ENCODE measurements at regions not wholly inside any gene's neighbourhood (a gene's known extent, or its start where the extent isn't known, plus 50 kb on each side); places are given as distances from the start of the nearest gene placed in this dataset.

- H3K4me1 ChIP-seq (ENCODE audit: control insufficient read depth in 1 of 2, insufficient read depth in 2 of 2, low read length in 2 of 2), result peaks cover 12 to 24% of the 10 kb centered on the region in 2 donors
- intact Hi-C loops (cut with micrococcal nuclease), result no loop called here
- no peak overlapping the region for H3K4me3 Mint-ChIP-seq
- no peak overlapping the region for H2AFZ ChIP-seq (ENCODE audit: insufficient read depth, low read depth, low read length, poor library complexity, severe bottlenecking)
- no peaks in the 10 kb centered on the region for H3K9me3 Mint-ChIP-seq
- H3K36me3 Mint-ChIP-seq, result no peaks in the 10 kb centered on the region
- H3K79me2 ChIP-seq (ENCODE audit: insufficient read depth, low read length), result no peaks in the 10 kb centered on the region
- peaks cover 0 to 6% (median 5%) of the 10 kb centered on the region in 3 donors for H3K27me3 Mint-ChIP-seq (ENCODE audit: low read depth in 3 of 3)
- no peak overlapping the region for H3K27ac ChIP-seq (ENCODE audit: low read depth in 1 of 2, low read length in 2 of 2)
- peaks cover 25% of the 10 kb centered on the region for H3K4me1 Mint-ChIP-seq
- no peak for DNase-seq
- H3K9me3 ChIP-seq (replicated peaks in 1 of 2; ENCODE audit: control insufficient read depth in 1 of 2, insufficient read depth in 1 of 2, low read length in 2 of 2), result no peaks in the 10 kb centered on the region
- H4K20me1 ChIP-seq (ENCODE audit: insufficient read depth, low read length), result no peaks in the 10 kb centered on the region
- H3K4me3 ChIP-seq (replicated peaks in 1 of 3; ENCODE audit: low read depth in 2 of 3, low read length in 3 of 3), result no peak overlapping the region
- TF ChIP-seq CTCF (IDR thresholded peaks at IDR 0.05), result no peak
- no peak overlapping the region for H3K27ac Mint-ChIP-seq
- no peak overlapping the region for H3K4me2 ChIP-seq (replicated peaks; ENCODE audit: extremely low read depth, low read length, poor library complexity, severe bottlenecking)
- no peak overlapping the region for H3K9ac ChIP-seq (ENCODE audit: insufficient read depth, low read length, poor library complexity, severe bottlenecking)
- no peaks in the 10 kb centered on the region for H3K27me3 ChIP-seq (ENCODE audit: control insufficient read depth in 2 of 2, insufficient read depth in 2 of 2, low read length in 2 of 2)
- no peaks in the 10 kb centered on the region for H3K36me3 ChIP-seq (replicated peaks in 1 of 2; ENCODE audit: control insufficient read depth in 1 of 2, insufficient read depth in 2 of 2, low read length in 2 of 2)
Measured at GRCh38 chr15:38861108-38861507, 296.5 kb upstream of the RASGRP1 start.

- Histone ChIP-seq H3K4me1 (ENCODE audit: control insufficient read depth in 1 of 2, insufficient read depth in 2 of 2, low read length in 2 of 2) (peaks cover 12 to 24% of the 10 kb centered on the region in 2 donors), H3K27ac (ENCODE audit: low read depth in 1 of 2, low read length in 2 of 2) (no peak overlapping the region), H3K36me3 (replicated peaks in 1 of 2; ENCODE audit: control insufficient read depth in 1 of 2, insufficient read depth in 2 of 2, low read length in 2 of 2) (no peaks in the 10 kb centered on the region), H3K4me2 (replicated peaks; ENCODE audit: extremely low read depth, low read length, poor library complexity, severe bottlenecking) (no peak overlapping the region), H4K20me1 (ENCODE audit: insufficient read depth, low read length) (no peaks in the 10 kb centered on the region), H3K9ac (ENCODE audit: insufficient read depth, low read length, poor library complexity, severe bottlenecking) (no peak overlapping the region), H3K79me2 (ENCODE audit: insufficient read depth, low read length) (no peaks in the 10 kb centered on the region), H3K27me3 (ENCODE audit: control insufficient read depth in 2 of 2, insufficient read depth in 2 of 2, low read length in 2 of 2) (no peaks in the 10 kb centered on the region), H3K9me3 (replicated peaks in 1 of 2; ENCODE audit: control insufficient read depth in 1 of 2, insufficient read depth in 1 of 2, low read length in 2 of 2) (no peaks in the 10 kb centered on the region), H2AFZ (ENCODE audit: insufficient read depth, low read depth, low read length, poor library complexity, severe bottlenecking) (no peak overlapping the region), H3K4me3 (replicated peaks in 1 of 3; ENCODE audit: low read depth in 2 of 3, low read length in 3 of 3) (no peak overlapping the region)
- no peaks in the 10 kb centered on the region for H3K9me3 Mint-ChIP-seq
- WGBS (ENCODE audit: insufficient coverage), result no CpG with 5 or more reads among the region's 1 CpG
- H3K27ac Mint-ChIP-seq, result no peak overlapping the region
- H3K27me3 Mint-ChIP-seq (ENCODE audit: low read depth in 3 of 3), result peaks cover 0 to 6% (median 4%) of the 10 kb centered on the region in 3 donors
- DNase-seq, result no peak
- H3K36me3 Mint-ChIP-seq, result no peaks in the 10 kb centered on the region
- no peak overlapping the region for H3K4me3 Mint-ChIP-seq
- H3K4me1 Mint-ChIP-seq, result peaks cover 25% of the 10 kb centered on the region
- TF ChIP-seq CTCF (IDR thresholded peaks at IDR 0.05), result no peak
- intact Hi-C loops (cut with micrococcal nuclease), result no loop called here
Measured at GRCh38 chr15:38862099-38862498, 297.5 kb upstream of the RASGRP1 start.
